GM23338 (cell line): ENCODE measurements at regions not wholly inside any gene's neighbourhood (a gene's known extent, or its start where the extent isn't known, plus 50 kb on each side); places are given as distances from the start of the nearest gene placed in this dataset.

Experiments
- ATAC-seq: fragments of 200-7000 bp; cut with Tn5 transposase; 3 replicates; pipeline ENCODE4 v1.9.1; 2020
- DNase-seq: peaks from one replicate; pipeline ENCODE4 v3.0.0-alpha.2; 2015; ENCODE audit warnings: low spot score
- H2AFZ ChIP-seq: fragments of 200-600 bp; sonication (generic); 2 replicates; pipeline ENCODE4 v1.8.0; 2016; ENCODE audit warnings: antibody characterized with exemption, mild to moderate bottlenecking, moderate library complexity
- H3F3A ChIP-seq: fragments of 200-600 bp; sonication (generic); replicated peaks from 2 replicates; pipeline ENCODE4 v1.8.0; 2017; ENCODE audit warnings: antibody characterized with exemption, mixed run types, low read depth
- H3K27ac ChIP-seq: fragments of 200-600 bp; sonication (generic); 2 replicates; pipeline ENCODE4 v1.6.1; 2016; ENCODE audit warnings: low read depth
- H3K27me3 ChIP-seq: fragments of 200-600 bp; sonication (generic); 2 replicates; pipeline ENCODE4 v1.8.0; 2016; ENCODE audit warnings: mild to moderate bottlenecking, mixed run types, moderate library complexity; ENCODE audit not compliant: insufficient read depth
- H3K36me3 ChIP-seq: fragments of 200-600 bp; sonication (generic); 2 replicates; pipeline ENCODE4 v1.8.0; 2016; ENCODE audit warnings: mild to moderate bottlenecking; ENCODE audit not compliant: insufficient read depth
- H3K4me1 ChIP-seq: fragments of 200-600 bp; sonication (generic); 2 replicates; pipeline ENCODE4 v1.8.0; 2016; ENCODE audit warnings: mild to moderate bottlenecking, moderate library complexity; ENCODE audit not compliant: insufficient read depth
- H3K4me2 ChIP-seq: fragments of 200-600 bp; sonication (generic); 2 replicates; pipeline ENCODE4 v1.7.1; 2017; ENCODE audit warnings: mixed run types
- H3K4me3 ChIP-seq: fragments of 200-600 bp; sonication (generic); 2 replicates; pipeline ENCODE4 v1.6.1; 2016; ENCODE audit warnings: mixed run types
- H3K79me2 ChIP-seq: fragments of 200-600 bp; sonication (generic); replicated peaks from 2 replicates; pipeline ENCODE4 v1.8.0; 2017; ENCODE audit warnings: mild to moderate bottlenecking; ENCODE audit not compliant: insufficient read depth
- H3K9me2 ChIP-seq: fragments of 200-600 bp; sonication (generic); 2 replicates; pipeline ENCODE4 v1.8.0; 2017; ENCODE audit not compliant: insufficient read depth
- H4K20me1 ChIP-seq: fragments of 200-600 bp; sonication (generic); replicated peaks from 2 replicates; pipeline ENCODE4 v1.8.0; 2017; ENCODE audit warnings: mild to moderate bottlenecking; ENCODE audit not compliant: insufficient read depth
- H3K27ac Mint-ChIP-seq: 2 replicates; pipeline ENCODE4 v1.8.0; 2020; ENCODE audit warnings: inconsistent platforms, mild to moderate bottlenecking, moderate library complexity, mixed read lengths
- H3K27me3 Mint-ChIP-seq: 3 replicates; pipeline ENCODE4 v1.8.0; 2022; ENCODE audit warnings: low read depth, mild to moderate bottlenecking, moderate library complexity, mixed read lengths, inconsistent platforms; ENCODE audit not compliant: insufficient read depth, poor library complexity
- H3K36me3 Mint-ChIP-seq: 3 replicates; pipeline ENCODE4 v1.8.0; 2021; ENCODE audit warnings: low read depth, mild to moderate bottlenecking, inconsistent platforms, moderate library complexity, mixed read lengths
- H3K4me1 Mint-ChIP-seq: 3 replicates; pipeline ENCODE4 v1.8.0; 2020; ENCODE audit warnings: mild to moderate bottlenecking, inconsistent platforms, mixed read lengths
- H3K4me3 Mint-ChIP-seq: 3 replicates; pipeline ENCODE4 v1.8.0; 2021; ENCODE audit warnings: moderate library complexity, mild to moderate bottlenecking, inconsistent platforms, mixed read lengths
- H3K9me3 Mint-ChIP-seq: 3 replicates; pipeline ENCODE4 v1.8.0; 2020; ENCODE audit warnings: moderate library complexity, mild to moderate bottlenecking, inconsistent platforms, mixed read lengths
- CREB1 ChIP-seq: fragments of 250-450 bp; sonication (Bioruptor Pico); IDR thresholded peaks from 2 replicates; pipeline ENCODE4 v1.5.0; 2020; ENCODE audit warnings: low read depth, mild to moderate bottlenecking, moderate library complexity
- CTCF ChIP-seq, 2 experiments: fragments of 200-600 bp in 1 of 2; sonication (generic) in 1 of 2; conservative IDR thresholded peaks; 2 replicates each; pipeline versions ENCODE4 v1.5.1 to v1.6.1; 2016 to 2017; ENCODE audit warnings: antibody characterized with exemption in 2 of 2, low read depth in 2 of 2, mild to moderate bottlenecking in 2 of 2, moderate library complexity in 1 of 2
- ETS1 ChIP-seq: IDR thresholded peaks from 2 replicates; pipeline ENCODE4 v1.6.1; 2016; ENCODE audit warnings: antibody characterized with exemption
- EZH2 ChIP-seq: fragments of 200-600 bp; sonication (generic); IDR thresholded peaks from one replicate; pipeline ENCODE4 v1.8.0; 2017; ENCODE audit warnings: antibody characterized with exemption, mild to moderate bottlenecking, low read depth; ENCODE audit not compliant: unreplicated experiment
- EZH2phosphoT487 ChIP-seq: fragments of 200-600 bp; sonication (generic); IDR thresholded peaks from one replicate; pipeline ENCODE4 v1.8.1; 2018; ENCODE audit warnings: antibody characterized with exemption; ENCODE audit not compliant: unreplicated experiment
- JUNB ChIP-seq: IDR thresholded peaks from one replicate; pipeline ENCODE4 v1.6.1; 2016; ENCODE audit warnings: antibody characterized with exemption; ENCODE audit not compliant: unreplicated experiment
- POLR2AphosphoS5 ChIP-seq: IDR thresholded peaks from 2 replicates; pipeline ENCODE4 v1.6.1; 2016; ENCODE audit warnings: antibody characterized with exemption, low read depth
- REST ChIP-seq: IDR thresholded peaks from one replicate; pipeline ENCODE4 v1.6.1; 2018; ENCODE audit warnings: antibody characterized with exemption; ENCODE audit not compliant: unreplicated experiment
- STAT1 ChIP-seq: IDR thresholded peaks from one replicate; pipeline ENCODE4 v1.6.1; 2016; ENCODE audit warnings: antibody characterized with exemption; ENCODE audit not compliant: unreplicated experiment
- ZNF114 ChIP-seq: fragments of 250-450 bp; sonication (Bioruptor Pico); IDR thresholded peaks from 2 replicates; pipeline ENCODE4 v1.5.0; 2020; ENCODE audit warnings: mild to moderate bottlenecking, moderate library complexity
- ZNF331 ChIP-seq: fragments of 250-450 bp; sonication (Bioruptor Pico); IDR thresholded peaks from 2 replicates; pipeline ENCODE4 v1.5.0; 2020; ENCODE audit warnings: low read depth, mild to moderate bottlenecking, moderate library complexity

- TF ChIP-seq CTCF (conservative IDR thresholded peaks at IDR 0.05; ENCODE audit: low read depth in 2 of 2): no peak
- no peak for TF ChIP-seq STAT1
- no peak for TF ChIP-seq ETS1
- no peak for TF ChIP-seq EZH2phosphoT487
- no peak for TF ChIP-seq EZH2
- TF ChIP-seq ZNF114 (CRISPR knock-in tag): no peak
- no peak for TF ChIP-seq ZNF331 (CRISPR knock-in tag)
- TF ChIP-seq POLR2AphosphoS5: no peak
- TF ChIP-seq JUNB: no peak
- no peak for TF ChIP-seq REST
Measured at GRCh38 chr14:31951638-31951964, 125.5 kb upstream of the ARHGAP5 start (continued).

- Mint-ChIP-seq H3K4me1 (peaks cover 20% of the 10 kb centered on the region), H3K27ac (no peak overlapping the region), H3K36me3 (peaks cover 14% of the 10 kb centered on the region), H3K4me3 (no peak overlapping the region), H3K9me3 (peaks cover 17% of the 10 kb centered on the region), H3K27me3 (peaks cover 7% of the 10 kb centered on the region)
- Histone ChIP-seq H4K20me1 (no peaks in the 10 kb centered on the region), H3K27ac (no peak overlapping the region), H3F3A (no peaks in the 10 kb centered on the region), H3K4me1 (peaks cover 13% of the 10 kb centered on the region), H2AFZ (no peak overlapping the region), H3K9me2 (no peaks in the 10 kb centered on the region), H3K4me2 (no peak overlapping the region), H3K79me2 (no peaks in the 10 kb centered on the region), H3K4me3 (no peak overlapping the region), H3K27me3 (no peaks in the 10 kb centered on the region), H3K36me3 (no peaks in the 10 kb centered on the region; the same call in 1 of the 2 replicates)
- ATAC-seq: no peak
- DNase-seq: no peak
- TF ChIP-seq ZNF114 (CRISPR knock-in tag): no peak
- TF ChIP-seq ZNF331 (CRISPR knock-in tag): no peak
- no peak for TF ChIP-seq CTCF (conservative IDR thresholded peaks at IDR 0.05; ENCODE audit: low read depth in 2 of 2)
- no peak for TF ChIP-seq CREB1 (CRISPR knock-in tag)
Measured at GRCh38 chr14:31952573-31952972, 124.5 kb upstream of the ARHGAP5 start.
